IMR-90 (cell line): ENCODE measurements at regions not wholly inside any gene's neighbourhood (a gene's known extent, or its start where the extent isn't known, plus 50 kb on each side); places are given as distances from the start of the nearest gene placed in this dataset.

Experiments used
- BHLHE40 ChIP-seq: fragments of 150-350 bp; IDR thresholded peaks from 2 replicates; pipeline ENCODE4 v1.6.1; 2016; ENCODE audit warnings: mild to moderate bottlenecking, low read depth, low read length
- CHD1 ChIP-seq: IDR thresholded peaks from 2 replicates; pipeline ENCODE4 v1.6.1; 2012; ENCODE audit warnings: low read depth, low read length, improper control_type of control experiment
- MXI1 ChIP-seq: IDR thresholded peaks from 2 replicates; pipeline ENCODE4 v1.6.1; 2012; ENCODE audit warnings: low read depth, mild to moderate bottlenecking, low read length, moderate library complexity, borderline replicate concordance
- NFE2L2 ChIP-seq: fragments of 150-350 bp; IDR thresholded peaks from 2 replicates; pipeline ENCODE4 v1.6.1; 2016; ENCODE audit warnings: low read depth, mild to moderate bottlenecking, low read length
- POLR2A ChIP-seq: IDR thresholded peaks from 2 replicates; pipeline ENCODE4 v1.6.1; 2012; ENCODE audit warnings: mild to moderate bottlenecking, low read depth, low read length
- RAD21 ChIP-seq: IDR thresholded peaks from 2 replicates; pipeline ENCODE4 v1.6.1; 2012; ENCODE audit warnings: low read length, improper control_type of control experiment
- RCOR1 ChIP-seq: IDR thresholded peaks from 2 replicates; pipeline ENCODE4 v1.6.1; 2012; ENCODE audit warnings: mild to moderate bottlenecking, low read length, improper control_type of control experiment; ENCODE audit not compliant: insufficient replicate concordance
- RFX5 ChIP-seq: IDR thresholded peaks from 2 replicates; pipeline ENCODE4 v1.8.0; 2012; ENCODE audit warnings: low read depth, mild to moderate bottlenecking, low read length, moderate library complexity
- SMC3 ChIP-seq: fragments of 150-350 bp; IDR thresholded peaks from 2 replicates; pipeline ENCODE4 v1.6.1; 2016; ENCODE audit warnings: low read depth, mild to moderate bottlenecking, antibody characterized with exemption, low read length, moderate library complexity
- TF ChIP-seq, protein P1 (sequence below): conservative IDR thresholded peaks from 2 replicates; pipeline ENCODE4 v1.5.1; 2012; ENCODE audit warnings: mild to moderate bottlenecking, low read depth, low read length, improper control_type of control experiment
- TF ChIP-seq, protein P2 (sequence below): fragments of 150-350 bp; IDR thresholded peaks from 2 replicates; pipeline ENCODE4 v1.6.1; 2017; ENCODE audit warnings: mild to moderate bottlenecking, antibody characterized with exemption, low read length, low read depth

DNA sequence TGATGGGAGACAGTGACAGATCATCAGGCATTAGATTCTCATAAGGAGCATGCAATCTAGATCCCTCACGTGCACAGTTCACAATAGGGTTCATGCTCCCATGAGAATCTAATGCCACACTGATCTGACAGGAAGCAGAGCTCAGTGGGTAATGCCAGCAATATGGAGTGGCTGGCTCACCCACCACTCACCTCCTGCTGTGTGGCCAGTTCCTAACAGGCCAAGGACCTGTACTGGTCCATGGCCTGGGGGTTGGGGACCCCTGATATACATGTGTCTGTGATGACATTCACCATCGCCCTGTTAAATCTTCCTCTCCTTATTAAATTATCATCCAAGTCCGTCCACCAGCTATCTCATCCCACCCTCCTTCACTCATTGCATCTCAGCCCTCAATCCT lies 118.4 kb downstream of the TEX36 start:
- TF ChIP-seq, protein P1, sequence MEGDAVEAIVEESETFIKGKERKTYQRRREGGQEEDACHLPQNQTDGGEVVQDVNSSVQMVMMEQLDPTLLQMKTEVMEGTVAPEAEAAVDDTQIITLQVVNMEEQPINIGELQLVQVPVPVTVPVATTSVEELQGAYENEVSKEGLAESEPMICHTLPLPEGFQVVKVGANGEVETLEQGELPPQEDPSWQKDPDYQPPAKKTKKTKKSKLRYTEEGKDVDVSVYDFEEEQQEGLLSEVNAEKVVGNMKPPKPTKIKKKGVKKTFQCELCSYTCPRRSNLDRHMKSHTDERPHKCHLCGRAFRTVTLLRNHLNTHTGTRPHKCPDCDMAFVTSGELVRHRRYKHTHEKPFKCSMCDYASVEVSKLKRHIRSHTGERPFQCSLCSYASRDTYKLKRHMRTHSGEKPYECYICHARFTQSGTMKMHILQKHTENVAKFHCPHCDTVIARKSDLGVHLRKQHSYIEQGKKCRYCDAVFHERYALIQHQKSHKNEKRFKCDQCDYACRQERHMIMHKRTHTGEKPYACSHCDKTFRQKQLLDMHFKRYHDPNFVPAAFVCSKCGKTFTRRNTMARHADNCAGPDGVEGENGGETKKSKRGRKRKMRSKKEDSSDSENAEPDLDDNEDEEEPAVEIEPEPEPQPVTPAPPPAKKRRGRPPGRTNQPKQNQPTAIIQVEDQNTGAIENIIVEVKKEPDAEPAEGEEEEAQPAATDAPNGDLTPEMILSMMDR: no peak
- TF ChIP-seq MXI1 (no peak), BHLHE40 (no peak), CHD1 (no peak), POLR2A (no peak), SMC3 (no peak), RCOR1 (no peak), RFX5 (no peak), RAD21 (no peak), NFE2L2 (no peak)
- TF ChIP-seq, protein P2, sequence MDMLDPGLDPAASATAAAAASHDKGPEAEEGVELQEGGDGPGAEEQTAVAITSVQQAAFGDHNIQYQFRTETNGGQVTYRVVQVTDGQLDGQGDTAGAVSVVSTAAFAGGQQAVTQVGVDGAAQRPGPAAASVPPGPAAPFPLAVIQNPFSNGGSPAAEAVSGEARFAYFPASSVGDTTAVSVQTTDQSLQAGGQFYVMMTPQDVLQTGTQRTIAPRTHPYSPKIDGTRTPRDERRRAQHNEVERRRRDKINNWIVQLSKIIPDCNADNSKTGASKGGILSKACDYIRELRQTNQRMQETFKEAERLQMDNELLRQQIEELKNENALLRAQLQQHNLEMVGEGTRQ: no peak
